ENCODE measurements at regions not wholly inside any gene's neighbourhood (a gene's known extent, or its start where the extent isn't known, plus 50 kb on each side); places are given as distances from the start of the nearest gene placed in this dataset.

GRCh38 chr5:116359592-116359991 lies 215.0 kb downstream of the SEMA6A start:
- no peak for TF ChIP-seq YY1 (IDR thresholded peaks at IDR 0.05; ENCODE audit: insufficient read depth, insufficient read length)
- no peak for TF ChIP-seq SUZ12 (IDR thresholded peaks at IDR 0.05; ENCODE audit: extremely low read depth, insufficient read depth, insufficient read length)
- TF ChIP-seq ZNF274 (IDR thresholded peaks at IDR 0.05; ENCODE audit: low read depth, low read length) = no peak

Measured in NT2/D1 (cell line).